Right lobe of liver (tissue), 4 donors: ENCODE measurements at regions not wholly inside any gene's neighbourhood (a gene's known extent, or its start where the extent isn't known, plus 50 kb on each side); places are given as distances from the start of the nearest gene placed in this dataset.

Experiments used
- CTCF ChIP-seq, 4 donors: fragments of 200-600 bp in 3 of 4; fragments of 450-650 bp in 1 of 4; IDR thresholded peaks; one replicate each; pipeline versions ENCODE4 v1.5.1 to v1.8.0; 2016 to 2022; ENCODE audit warnings: antibody characterized with exemption in 4 of 4, mild to moderate bottlenecking in 2 of 4
- POLR2A ChIP-seq: fragments of 450-650 bp; IDR thresholded peaks from one replicate; pipeline ENCODE4 v1.6.1; 2017; ENCODE audit warnings: antibody characterized with exemption, mild to moderate bottlenecking
- donor health status: DM: no; HTN: no; CAD: no.
- donor health status: DM: no; HTN: no; CAD: no.
- donor health status: DM: no; HTN: yes; CAD: no.

GRCh38 chr12:97267166-97267565 is 195.4 kb upstream of the RMST start:
- TF ChIP-seq CTCF (IDR thresholded peaks at IDR 0.05) (no peak), POLR2A (no peak)
